ENCODE measurements at regions not wholly inside any gene's neighbourhood (a gene's known extent, or its start where the extent isn't known, plus 50 kb on each side); places are given as distances from the start of the nearest gene placed in this dataset.

- ATAC-seq (no peak), DNase-seq (no peak)
- intact Hi-C loops (cut with DNase I; ENCODE audit: low total_unique reads) (loop anchor here (10.0 kb wide), 1 partner anchor 162 kb away; no protein-coding TSS in a partner anchor), in situ Hi-C loops (cut with MboI; ENCODE audit: low sequenced_read_pairs in 4 of 4) (no loop called here)
- TF ChIP-seq CTCF (IDR thresholded peaks at IDR 0.05 in 4 of 5, conservative IDR thresholded peaks at IDR 0.05 in 1 of 5) (no peak), POLR2A (IDR thresholded peaks at IDR 0.05) (no peak)
- no peaks in the 10 kb centered on the region for H3K36me3 ChIP-seq
- H3K27ac ChIP-seq = no peak overlapping the region
- peaks cover 4 to 13% of the 10 kb centered on the region in 2 donors for H3K4me1 ChIP-seq
- H3K4me3 ChIP-seq = no peak overlapping the region
- no peaks in the 10 kb centered on the region for H3K27me3 ChIP-seq
- H3K9me3 ChIP-seq = no peaks in the 10 kb centered on the region
Observed at GRCh38 chr3:106182950-106183511, 314.2 kb upstream of the CBLB start.

- no peak for TF ChIP-seq CTCF (IDR thresholded peaks at IDR 0.05 in 4 of 5, conservative IDR thresholded peaks at IDR 0.05 in 1 of 5)
- TF ChIP-seq POLR2A (IDR thresholded peaks at IDR 0.05) = no peak
- DNase-seq = no peak
- peak; percentile 71 to 88 for ATAC-seq
- Histone ChIP-seq H3K4me1 (peaks cover 4 to 13% of the 10 kb centered on the region in 2 donors), H3K27me3 (no peaks in the 10 kb centered on the region), H3K9me3 (no peaks in the 10 kb centered on the region), H3K4me3 (no peak overlapping the region), H3K27ac (peak overlapping the region; percentile 28 to 45 (median 40)), H3K36me3 (no peaks in the 10 kb centered on the region)
- intact Hi-C loops (cut with DNase I; ENCODE audit: low total_unique reads) (loop anchor here (10.0 kb wide), 1 partner anchor 161 kb away; no protein-coding TSS in a partner anchor), in situ Hi-C loops (cut with MboI; ENCODE audit: low sequenced_read_pairs in 4 of 4) (no loop called here)
Observed at GRCh38 chr3:106183762-106184391, 315.1 kb upstream of the CBLB start.

DNA sequence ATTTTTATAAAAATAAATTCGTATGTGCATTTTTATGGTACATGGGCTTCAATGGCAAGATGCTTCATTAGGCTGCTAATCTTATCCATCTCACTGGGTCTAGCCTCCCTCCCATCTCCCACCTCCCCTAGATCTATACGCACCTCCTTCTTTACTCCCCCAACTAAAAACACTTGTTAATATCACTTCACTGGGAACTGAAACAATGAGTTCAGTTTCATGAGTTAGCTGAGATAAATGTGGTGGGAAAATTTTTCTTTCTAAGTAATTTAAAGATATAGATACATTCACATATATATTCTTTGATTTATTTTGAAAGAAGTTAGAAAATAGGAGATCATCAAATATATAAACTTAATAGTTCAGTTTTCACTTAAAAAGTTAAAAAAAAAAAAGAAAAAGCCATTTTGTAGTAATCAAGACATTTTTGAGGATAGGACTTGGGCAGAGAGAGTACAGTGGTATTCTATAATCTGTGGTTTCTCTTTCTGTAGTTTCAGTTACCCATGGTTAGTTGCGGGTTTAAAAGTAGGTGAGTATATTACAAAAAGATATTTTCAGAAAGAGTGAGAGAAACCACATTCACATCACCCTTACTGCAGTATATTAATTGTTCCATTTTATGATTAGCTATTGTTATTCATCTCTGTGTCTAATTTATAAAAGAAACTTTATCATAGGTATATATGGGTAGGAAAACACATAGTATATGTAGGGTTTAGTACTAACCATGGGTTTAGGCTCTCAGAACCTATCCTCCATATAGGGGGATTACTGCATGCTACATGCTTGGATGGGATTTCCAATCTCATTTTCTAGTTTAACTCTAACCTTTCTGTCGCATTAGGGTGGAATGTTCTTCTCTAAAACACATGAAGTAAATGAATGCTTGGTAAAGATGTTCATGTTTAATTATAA, 316.0 kb upstream of the CBLB start:
- Histone ChIP-seq H3K36me3 (no peaks in the 10 kb centered on the region), H3K27me3 (no peaks in the 10 kb centered on the region), H3K27ac (peak overlapping the region in 1 of 4 donors; percentile 38), H3K4me3 (no peak overlapping the region), H3K9me3 (no peaks in the 10 kb centered on the region), H3K4me1 (peaks cover 4 to 13% of the 10 kb centered on the region in 2 donors)
- DNase-seq (no peak), ATAC-seq (no peak)
- in situ Hi-C loops (cut with MboI; ENCODE audit: low sequenced_read_pairs in 4 of 4) = no loop called here
- intact Hi-C loops (cut with DNase I; ENCODE audit: low total_unique reads) = loop anchor here (10.0 kb wide), 1 partner anchor 160 kb away; no protein-coding TSS in a partner anchor
- TF ChIP-seq POLR2A (IDR thresholded peaks at IDR 0.05) = no peak
- TF ChIP-seq CTCF (IDR thresholded peaks at IDR 0.05 in 4 of 5, conservative IDR thresholded peaks at IDR 0.05 in 1 of 5) = no peak

GRCh38 chr3:106185949-106186348, 317.1 kb upstream of the CBLB start:
- intact Hi-C loops (cut with DNase I; ENCODE audit: low total_unique reads) = loop anchor here (10.0 kb wide), 1 partner anchor 159 kb away; no protein-coding TSS in a partner anchor
- in situ Hi-C loops (cut with MboI; ENCODE audit: low sequenced_read_pairs in 4 of 4) = no loop called here
- H3K36me3 ChIP-seq = no peaks in the 10 kb centered on the region
- no peaks in the 10 kb centered on the region for H3K9me3 ChIP-seq
- ATAC-seq = no peak
- no peak overlapping the region for H3K4me3 ChIP-seq
- peaks cover 4 to 13% of the 10 kb centered on the region in 2 donors for H3K4me1 ChIP-seq
- no peak for DNase-seq
- H3K27ac ChIP-seq = no peak overlapping the region
- no peaks in the 10 kb centered on the region for H3K27me3 ChIP-seq
- TF ChIP-seq POLR2A (IDR thresholded peaks at IDR 0.05) = no peak
- no peak for TF ChIP-seq CTCF (IDR thresholded peaks at IDR 0.05 in 4 of 5, conservative IDR thresholded peaks at IDR 0.05 in 1 of 5)
